Natural killer cell (primary cell): ENCODE measurements at regions not wholly inside any gene's neighbourhood (a gene's known extent, or its start where the extent isn't known, plus 50 kb on each side); places are given as distances from the start of the nearest gene placed in this dataset.

Source experiments
- ATAC-seq, 3 donors: fragments of 150-1000 bp in 2 of 3; fragments of 200-7000 bp in 1 of 3; cut with Tn5 transposase; 1 replicate in 1 of 3; 2 replicates in 2 of 3; pipeline ENCODE4 v1.10.0; 2021; ENCODE audit warnings: mild to moderate bottlenecking in 2 of 3, moderate library complexity in 2 of 3
- DNase-seq, 2 donors: peaks; one replicate each; pipeline versions ENCODE4 v3.0.0 to v3.0.0-alpha.2; 2013 to 2021; ENCODE audit warnings: mixed read lengths in 1 of 2
- H3K27ac ChIP-seq: one replicate; pipeline ENCODE4 v1.5.1; 2013; ENCODE audit warnings: mild to moderate bottlenecking, low read length
- H3K27me3 ChIP-seq: one replicate; pipeline ENCODE4 v1.6.1; 2013; ENCODE audit warnings: low read length; ENCODE audit not compliant: control insufficient read depth, insufficient read depth
- H3K36me3 ChIP-seq: one replicate; pipeline ENCODE4 v1.6.1; 2013; ENCODE audit warnings: low read length; ENCODE audit not compliant: control insufficient read depth, insufficient read depth
- H3K4me1 ChIP-seq: one replicate; pipeline ENCODE4 v1.6.1; 2013; ENCODE audit warnings: low read length; ENCODE audit not compliant: control insufficient read depth, insufficient read depth
- H3K4me3 ChIP-seq: one replicate; pipeline ENCODE4 v1.5.1; 2013; ENCODE audit warnings: low read length
- H3K9me3 ChIP-seq: one replicate; pipeline ENCODE4 v1.6.1; 2013; ENCODE audit warnings: low read length; ENCODE audit not compliant: control insufficient read depth, insufficient read depth
- H3K27ac Mint-ChIP-seq, 2 donors: one replicate each; pipeline ENCODE4 v1.8.0; 2022; ENCODE audit warnings: mild to moderate bottlenecking in 2 of 2, mixed read lengths in 2 of 2, moderate library complexity in 1 of 2
- H3K27me3 Mint-ChIP-seq, 2 donors: one replicate each; pipeline ENCODE4 v1.8.0; 2022; ENCODE audit warnings: low read depth in 2 of 2, mixed read lengths in 2 of 2
- H3K36me3 Mint-ChIP-seq: one replicate; pipeline ENCODE4 v1.8.0; 2022; ENCODE audit warnings: mixed read lengths
- H3K4me1 Mint-ChIP-seq, 2 donors: one replicate each; pipeline ENCODE4 v1.8.0; 2022; ENCODE audit warnings: mixed read lengths in 2 of 2
- H3K4me3 Mint-ChIP-seq: one replicate; pipeline ENCODE4 v1.8.0; 2022; ENCODE audit warnings: mild to moderate bottlenecking, moderate library complexity, mixed read lengths
- H3K9me3 Mint-ChIP-seq, 2 donors: one replicate each; pipeline ENCODE4 v1.8.0; 2022; ENCODE audit warnings: mixed read lengths in 2 of 2
- WGBS: methylation state at CpG from one replicate; pipeline ENCODE4 v1.1.7; 2013; ENCODE audit warnings: missing lambda C conversion rate; ENCODE audit not compliant: insufficient coverage; 5-methylcytosine and 5-hydroxymethylcytosine counted together
- intact Hi-C: fragments of 100-400 bp; cut with micrococcal nuclease; formaldehyde crosslinking; loops from one replicate; pipeline ENCODE4 v1.14.2; 2022
- TF ChIP-seq, protein P1 (sequence below): fragments of 200-600 bp; IDR thresholded peaks from one replicate; pipeline ENCODE4 v1.8.0; 2022; ENCODE audit warnings: antibody characterized with exemption

DNA sequence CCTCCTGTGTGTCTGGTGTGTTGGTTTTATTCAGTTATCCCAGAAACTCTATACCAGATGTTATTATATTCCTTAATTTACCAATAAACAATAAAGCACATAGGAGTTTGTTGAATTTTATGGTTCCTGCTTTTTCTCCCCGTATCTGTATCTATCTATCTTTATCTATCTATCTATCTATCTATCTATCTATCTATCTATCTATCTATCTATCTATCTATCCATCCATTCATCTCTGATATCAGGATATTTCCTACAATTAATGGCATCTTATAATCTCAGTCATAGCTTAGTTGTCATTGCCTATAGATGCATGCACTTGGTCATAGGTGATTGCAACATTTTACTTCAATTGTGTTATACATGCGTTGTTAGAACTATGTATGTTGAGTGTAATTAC lies 500.2 kb upstream of the ZEB2 start:
- Histone ChIP-seq H3K4me3 (no peak overlapping the region), H3K4me1 (no peaks in the 10 kb centered on the region), H3K27me3 (no peaks in the 10 kb centered on the region), H3K27ac (no peak overlapping the region), H3K36me3 (no peaks in the 10 kb centered on the region), H3K9me3 (no peaks in the 10 kb centered on the region)
- ATAC-seq (no peak), DNase-seq (no peak)
- TF ChIP-seq, protein P1, sequence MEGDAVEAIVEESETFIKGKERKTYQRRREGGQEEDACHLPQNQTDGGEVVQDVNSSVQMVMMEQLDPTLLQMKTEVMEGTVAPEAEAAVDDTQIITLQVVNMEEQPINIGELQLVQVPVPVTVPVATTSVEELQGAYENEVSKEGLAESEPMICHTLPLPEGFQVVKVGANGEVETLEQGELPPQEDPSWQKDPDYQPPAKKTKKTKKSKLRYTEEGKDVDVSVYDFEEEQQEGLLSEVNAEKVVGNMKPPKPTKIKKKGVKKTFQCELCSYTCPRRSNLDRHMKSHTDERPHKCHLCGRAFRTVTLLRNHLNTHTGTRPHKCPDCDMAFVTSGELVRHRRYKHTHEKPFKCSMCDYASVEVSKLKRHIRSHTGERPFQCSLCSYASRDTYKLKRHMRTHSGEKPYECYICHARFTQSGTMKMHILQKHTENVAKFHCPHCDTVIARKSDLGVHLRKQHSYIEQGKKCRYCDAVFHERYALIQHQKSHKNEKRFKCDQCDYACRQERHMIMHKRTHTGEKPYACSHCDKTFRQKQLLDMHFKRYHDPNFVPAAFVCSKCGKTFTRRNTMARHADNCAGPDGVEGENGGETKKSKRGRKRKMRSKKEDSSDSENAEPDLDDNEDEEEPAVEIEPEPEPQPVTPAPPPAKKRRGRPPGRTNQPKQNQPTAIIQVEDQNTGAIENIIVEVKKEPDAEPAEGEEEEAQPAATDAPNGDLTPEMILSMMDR: no peak
- Mint-ChIP-seq H3K27me3 (no peaks in the 10 kb centered on the region), H3K4me3 (no peak overlapping the region), H3K27ac (no peak overlapping the region), H3K4me1 (peaks cover 6 to 9% of the 10 kb centered on the region in 2 donors), H3K36me3 (no peaks in the 10 kb centered on the region), H3K9me3 (no peaks in the 10 kb centered on the region)
- intact Hi-C loops: no loop called here
- WGBS: 93% methylated on average over 2 of the region's 2 CpGs

DNA sequence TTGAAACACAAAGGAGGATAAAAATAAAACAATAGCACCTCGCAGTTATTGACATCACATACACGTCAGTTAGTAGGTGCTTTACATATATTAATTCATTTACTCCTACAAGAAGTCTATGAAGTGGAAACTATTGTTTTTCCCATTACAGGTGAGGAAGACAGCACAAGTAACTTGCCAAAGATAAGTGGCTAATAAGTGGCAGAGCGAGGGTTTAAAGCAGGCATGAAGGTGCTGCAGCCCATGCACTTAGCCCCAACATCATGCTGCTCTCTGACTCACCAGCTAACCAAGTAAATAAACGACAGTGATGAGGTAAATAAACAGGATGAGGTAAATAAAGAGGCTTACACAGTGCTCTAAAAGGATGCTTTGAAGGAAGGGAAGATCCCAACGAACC lies 498.6 kb upstream of the ZEB2 start:
- DNase-seq: no peak
- TF ChIP-seq, protein P1: no peak
- no peaks in the 10 kb centered on the region for H3K27me3 ChIP-seq
- peaks cover 6 to 9% of the 10 kb centered on the region in 2 donors for H3K4me1 Mint-ChIP-seq
- H3K36me3 Mint-ChIP-seq: no peaks in the 10 kb centered on the region
- no peaks in the 10 kb centered on the region for H3K27me3 Mint-ChIP-seq
- intact Hi-C loops: no loop called here
- H3K9me3 Mint-ChIP-seq: no peaks in the 10 kb centered on the region
- H3K4me1 ChIP-seq: no peaks in the 10 kb centered on the region
- WGBS: 66% methylated on average over 3 of the region's 5 CpGs
- no peaks in the 10 kb centered on the region for H3K36me3 ChIP-seq
- H3K27ac ChIP-seq: no peak overlapping the region
- H3K27ac Mint-ChIP-seq: no peak overlapping the region
- H3K4me3 Mint-ChIP-seq: no peak overlapping the region
- H3K9me3 ChIP-seq: no peaks in the 10 kb centered on the region
- H3K4me3 ChIP-seq: no peak overlapping the region
- no peak for ATAC-seq

DNA sequence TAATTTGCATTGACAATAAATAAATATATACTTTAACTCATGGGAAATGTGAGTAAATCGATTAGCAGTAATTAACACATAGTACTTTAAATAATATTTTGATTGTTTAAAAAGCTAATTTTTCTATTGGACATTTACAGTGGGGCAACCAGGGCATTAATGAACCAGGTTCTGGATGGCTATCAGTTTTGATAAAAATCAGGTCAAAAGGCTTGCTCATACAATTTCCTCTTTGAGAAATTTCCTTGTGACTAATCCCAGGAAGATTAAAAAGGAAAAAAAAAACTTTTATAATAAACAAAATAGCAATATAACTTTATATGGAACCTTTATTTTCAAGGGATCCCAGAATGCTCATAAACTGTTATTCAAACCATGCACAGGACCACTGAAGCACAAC lies 497.2 kb upstream of the ZEB2 start:
- H3K4me3 Mint-ChIP-seq: no peak overlapping the region
- no peak for ATAC-seq
- no peaks in the 10 kb centered on the region for H3K27me3 Mint-ChIP-seq
- no peak for DNase-seq
- no peak overlapping the region for H3K27ac ChIP-seq
- TF ChIP-seq, protein P1: no peak
- H3K9me3 Mint-ChIP-seq: no peaks in the 10 kb centered on the region
- H3K27me3 ChIP-seq: no peaks in the 10 kb centered on the region
- H3K27ac Mint-ChIP-seq: no peak overlapping the region
- H3K4me3 ChIP-seq: no peak overlapping the region
- intact Hi-C loops: no loop called here
- H3K9me3 ChIP-seq: no peaks in the 10 kb centered on the region
- H3K36me3 Mint-ChIP-seq: no peaks in the 10 kb centered on the region
- H3K4me1 ChIP-seq: no peaks in the 10 kb centered on the region
- WGBS: no CpG with 5 or more reads among the region's 1 CpG
- no peaks in the 10 kb centered on the region for H3K4me1 Mint-ChIP-seq
- no peaks in the 10 kb centered on the region for H3K36me3 ChIP-seq

DNA sequence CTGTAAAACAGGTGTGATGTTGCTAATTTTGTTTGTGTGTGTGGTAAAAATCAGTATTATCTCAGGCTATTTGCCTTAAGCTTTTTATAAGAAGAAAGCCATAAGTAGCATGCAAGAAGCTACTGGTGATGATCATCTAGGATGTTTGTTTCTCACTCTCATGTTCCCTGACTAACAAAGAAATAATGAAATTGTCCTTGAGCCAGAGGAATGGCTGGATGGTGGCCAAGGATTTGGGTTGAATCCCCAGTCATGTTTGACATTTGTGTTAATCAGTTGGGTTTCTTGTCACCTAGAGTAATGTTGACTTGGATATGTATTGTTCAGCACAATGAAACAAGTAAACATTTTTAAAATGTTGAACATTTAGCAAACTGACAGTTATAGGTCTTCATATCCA lies 496.8 kb upstream of the ZEB2 start:
- H3K27me3 ChIP-seq: no peaks in the 10 kb centered on the region
- no peaks in the 10 kb centered on the region for H3K9me3 ChIP-seq
- no peak overlapping the region for H3K27ac Mint-ChIP-seq
- no peak for DNase-seq
- H3K4me1 Mint-ChIP-seq: no peaks in the 10 kb centered on the region
- no peak for ATAC-seq
- TF ChIP-seq, protein P1: no peak
- H3K4me3 Mint-ChIP-seq: no peak overlapping the region
- H3K36me3 ChIP-seq: no peaks in the 10 kb centered on the region
- H3K27ac ChIP-seq: no peak overlapping the region
- no peaks in the 10 kb centered on the region for H3K4me1 ChIP-seq
- H3K4me3 ChIP-seq: no peak overlapping the region
- intact Hi-C loops: no loop called here
- H3K27me3 Mint-ChIP-seq: no peaks in the 10 kb centered on the region
- no peaks in the 10 kb centered on the region for H3K36me3 Mint-ChIP-seq
- no peaks in the 10 kb centered on the region for H3K9me3 Mint-ChIP-seq
